HEK293 (cell line): ENCODE measurements at regions not wholly inside any gene's neighbourhood (a gene's known extent, or its start where the extent isn't known, plus 50 kb on each side); places are given as distances from the start of the nearest gene placed in this dataset.

Experiments
- YY1 ChIP-seq: fragments of 450-650 bp; formaldehyde crosslinking; IDR thresholded peaks from 2 replicates; pipeline ENCODE4 v1.5.1; 2018; ENCODE audit warnings: missing biosample characterization, missing genetic modification characterization
- ZBTB1 ChIP-seq: fragments of 450-650 bp; formaldehyde crosslinking; IDR thresholded peaks from 2 replicates; pipeline ENCODE4 v1.5.1; 2016; ENCODE audit warnings: missing biosample characterization, missing genetic modification characterization
- ZBTB49 ChIP-seq: fragments of 450-650 bp; formaldehyde crosslinking; IDR thresholded peaks from 2 replicates; pipeline ENCODE4 v1.5.1; 2016; ENCODE audit warnings: missing biosample characterization, missing genetic modification characterization, low read depth
- ZFP37 ChIP-seq: fragments of 450-650 bp; formaldehyde crosslinking; IDR thresholded peaks from 2 replicates; pipeline ENCODE4 v1.5.1; 2016; ENCODE audit warnings: missing biosample characterization, missing genetic modification characterization
- ZFP69B ChIP-seq: fragments of 450-650 bp; formaldehyde crosslinking; IDR thresholded peaks from 2 replicates; pipeline ENCODE4 v1.5.1; 2016; ENCODE audit warnings: missing biosample characterization, missing genetic modification characterization
- ZNF292 ChIP-seq: fragments of 450-650 bp; formaldehyde crosslinking; IDR thresholded peaks from 2 replicates; pipeline ENCODE4 v1.5.1; 2016; ENCODE audit warnings: low read depth, missing biosample characterization, missing genetic modification characterization, borderline replicate concordance
- ZNF555 ChIP-seq: fragments of 450-650 bp; formaldehyde crosslinking; conservative IDR thresholded peaks from 2 replicates; pipeline ENCODE4 v1.5.1; 2017; ENCODE audit warnings: missing biosample characterization, mild to moderate bottlenecking, missing genetic modification characterization, inconsistent platforms
- ZNF571 ChIP-seq: fragments of 450-650 bp; formaldehyde crosslinking; IDR thresholded peaks from 2 replicates; pipeline ENCODE4 v1.5.0; 2017; ENCODE audit warnings: missing biosample characterization, missing genetic modification characterization
- ZNF624 ChIP-seq: fragments of 450-650 bp; formaldehyde crosslinking; IDR thresholded peaks from 2 replicates; pipeline ENCODE4 v1.5.1; 2017; ENCODE audit warnings: missing biosample characterization, missing genetic modification characterization
- ZNF626 ChIP-seq: fragments of 450-650 bp; sonication (Bioruptor Pico); formaldehyde crosslinking; IDR thresholded peaks from 2 replicates; pipeline ENCODE4 v1.5.1; 2018; ENCODE audit warnings: missing biosample characterization, missing genetic modification characterization, inconsistent platforms
- ZNF701 ChIP-seq: fragments of 450-650 bp; formaldehyde crosslinking; IDR thresholded peaks from 2 replicates; pipeline ENCODE4 v1.5.1; 2016; ENCODE audit warnings: missing biosample characterization, missing genetic modification characterization
- ZNF830 ChIP-seq: fragments of 450-650 bp; IDR thresholded peaks from 2 replicates; pipeline ENCODE4 v1.5.0; 2018; ENCODE audit warnings: missing biosample characterization, missing genetic modification characterization, low read depth, mild to moderate bottlenecking, moderate library complexity
- TF ChIP-seq, protein P1 (sequence below): fragments of 450-650 bp; formaldehyde crosslinking; IDR thresholded peaks from 2 replicates; pipeline ENCODE4 v1.5.1; 2017; ENCODE audit warnings: missing biosample characterization, missing genetic modification characterization
- TF ChIP-seq, protein P2 (sequence below): fragments of 450-650 bp; formaldehyde crosslinking; IDR thresholded peaks from 2 replicates; pipeline ENCODE4 v1.5.1; 2016; ENCODE audit warnings: missing biosample characterization, missing genetic modification characterization

DNA sequence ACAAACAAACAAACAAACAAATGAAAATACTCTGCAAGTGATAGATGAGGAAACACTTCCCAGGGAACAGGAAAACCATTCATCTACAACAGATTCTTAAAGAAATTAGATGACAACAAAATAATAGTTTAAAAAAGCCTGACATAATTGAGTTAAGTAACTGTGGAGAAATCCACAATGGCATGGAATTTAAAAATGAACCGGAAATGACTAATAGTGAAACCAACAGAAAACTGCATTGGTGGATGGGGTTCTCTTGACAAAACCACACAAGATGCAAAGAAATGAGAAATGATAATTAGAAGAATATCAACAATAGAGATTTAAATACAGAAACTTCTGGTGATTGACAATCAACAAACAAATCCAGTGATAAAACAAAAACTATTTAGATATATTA, 785.6 kb downstream of the QKI start:
- TF ChIP-seq YY1 (tag by site-specific recombination) = no peak
- no peak for TF ChIP-seq ZNF555
- TF ChIP-seq ZFP69B (tag by site-specific recombination) = no peak
- TF ChIP-seq, protein P1, sequence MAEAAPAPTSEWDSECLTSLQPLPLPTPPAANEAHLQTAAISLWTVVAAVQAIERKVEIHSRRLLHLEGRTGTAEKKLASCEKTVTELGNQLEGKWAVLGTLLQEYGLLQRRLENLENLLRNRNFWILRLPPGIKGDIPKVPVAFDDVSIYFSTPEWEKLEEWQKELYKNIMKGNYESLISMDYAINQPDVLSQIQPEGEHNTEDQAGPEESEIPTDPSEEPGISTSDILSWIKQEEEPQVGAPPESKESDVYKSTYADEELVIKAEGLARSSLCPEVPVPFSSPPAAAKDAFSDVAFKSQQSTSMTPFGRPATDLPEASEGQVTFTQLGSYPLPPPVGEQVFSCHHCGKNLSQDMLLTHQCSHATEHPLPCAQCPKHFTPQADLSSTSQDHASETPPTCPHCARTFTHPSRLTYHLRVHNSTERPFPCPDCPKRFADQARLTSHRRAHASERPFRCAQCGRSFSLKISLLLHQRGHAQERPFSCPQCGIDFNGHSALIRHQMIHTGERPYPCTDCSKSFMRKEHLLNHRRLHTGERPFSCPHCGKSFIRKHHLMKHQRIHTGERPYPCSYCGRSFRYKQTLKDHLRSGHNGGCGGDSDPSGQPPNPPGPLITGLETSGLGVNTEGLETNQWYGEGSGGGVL (tag by site-specific recombination) = no peak
- TF ChIP-seq, protein P2, sequence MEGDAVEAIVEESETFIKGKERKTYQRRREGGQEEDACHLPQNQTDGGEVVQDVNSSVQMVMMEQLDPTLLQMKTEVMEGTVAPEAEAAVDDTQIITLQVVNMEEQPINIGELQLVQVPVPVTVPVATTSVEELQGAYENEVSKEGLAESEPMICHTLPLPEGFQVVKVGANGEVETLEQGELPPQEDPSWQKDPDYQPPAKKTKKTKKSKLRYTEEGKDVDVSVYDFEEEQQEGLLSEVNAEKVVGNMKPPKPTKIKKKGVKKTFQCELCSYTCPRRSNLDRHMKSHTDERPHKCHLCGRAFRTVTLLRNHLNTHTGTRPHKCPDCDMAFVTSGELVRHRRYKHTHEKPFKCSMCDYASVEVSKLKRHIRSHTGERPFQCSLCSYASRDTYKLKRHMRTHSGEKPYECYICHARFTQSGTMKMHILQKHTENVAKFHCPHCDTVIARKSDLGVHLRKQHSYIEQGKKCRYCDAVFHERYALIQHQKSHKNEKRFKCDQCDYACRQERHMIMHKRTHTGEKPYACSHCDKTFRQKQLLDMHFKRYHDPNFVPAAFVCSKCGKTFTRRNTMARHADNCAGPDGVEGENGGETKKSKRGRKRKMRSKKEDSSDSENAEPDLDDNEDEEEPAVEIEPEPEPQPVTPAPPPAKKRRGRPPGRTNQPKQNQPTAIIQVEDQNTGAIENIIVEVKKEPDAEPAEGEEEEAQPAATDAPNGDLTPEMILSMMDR (tag by site-specific recombination) = no peak
- no peak for TF ChIP-seq ZBTB1 (tag by site-specific recombination)
- TF ChIP-seq ZNF624 (tag by site-specific recombination) = no peak
- TF ChIP-seq ZBTB49 (tag by site-specific recombination) = no peak
- no peak for TF ChIP-seq ZNF626 (tag by site-specific recombination)
- TF ChIP-seq ZNF292 (tag by site-specific recombination) = no peak
- TF ChIP-seq ZNF571 (tag by site-specific recombination) = no peak
- TF ChIP-seq ZNF701 (tag by site-specific recombination) = no peak
- no peak for TF ChIP-seq ZNF830 (tag by site-specific recombination)
- no peak for TF ChIP-seq ZFP37
